WTC11 (cell line): ENCODE measurements at regions not wholly inside any gene's neighbourhood (a gene's known extent, or its start where the extent isn't known, plus 50 kb on each side); places are given as distances from the start of the nearest gene placed in this dataset.

Source experiments
- ATAC-seq: fragments of 200-7000 bp; cut with Tn5 transposase; 2 replicates; pipeline ENCODE4 v1.10.0; 2021; ENCODE audit warnings: mild to moderate bottlenecking, moderate library complexity
- CTCF ChIA-PET: fragments of 300-600 bp; sonication (Branson Sonifier 250); formaldehyde crosslinking; loops from one replicate; lab custom pipeline; 2021; ENCODE audit warnings: antibody characterized with exemption; lab: Charles Lee
- POLR2A ChIA-PET: fragments of 350-600 bp; sonication (Branson Sonifier 250); formaldehyde crosslinking; loops from one replicate; lab custom pipeline; 2021; ENCODE audit warnings: antibody characterized with exemption; lab: Charles Lee
- DNase-seq: peaks from one replicate; pipeline ENCODE4 v3.0.0; 2021; ENCODE audit warnings: low spot score
- H3K27ac Mint-ChIP-seq: 2 replicates; pipeline ENCODE4 v1.8.0; 2021; ENCODE audit warnings: mixed read lengths
- H3K27me3 Mint-ChIP-seq: 2 replicates; pipeline ENCODE4 v1.8.0; 2021; ENCODE audit warnings: low read depth, mild to moderate bottlenecking, moderate library complexity, mixed read lengths
- H3K36me3 Mint-ChIP-seq: 2 replicates; pipeline ENCODE4 v1.8.0; 2021; ENCODE audit warnings: mixed read lengths
- H3K4me1 Mint-ChIP-seq: 2 replicates; pipeline ENCODE4 v1.8.0; 2022; ENCODE audit warnings: mixed read lengths
- H3K4me3 Mint-ChIP-seq: 2 replicates; pipeline ENCODE4 v1.8.0; 2021; ENCODE audit warnings: mild to moderate bottlenecking, moderate library complexity, mixed read lengths
- H3K9me3 Mint-ChIP-seq: 2 replicates; pipeline ENCODE4 v1.8.0; 2021; ENCODE audit warnings: mixed read lengths
- AR ChIP-seq: fragments of 250-450 bp; sonication (Bioruptor Pico); IDR thresholded peaks from 2 replicates; pipeline ENCODE4 v1.9.0; 2021; ENCODE audit warnings: mild to moderate bottlenecking
- ARID4B ChIP-seq: sonication (generic); formaldehyde crosslinking; IDR thresholded peaks from 2 replicates; pipeline ENCODE4 v1.8.0; 2023; ENCODE audit warnings: missing genetic modification reagents, mild to moderate bottlenecking, borderline replicate concordance
- ATF1 ChIP-seq: sonication (generic); formaldehyde crosslinking; IDR thresholded peaks from 2 replicates; pipeline ENCODE4 v1.8.1; 2023; ENCODE audit warnings: mild to moderate bottlenecking, moderate library complexity, missing genetic modification reagents
- ATF2 ChIP-seq: sonication (generic); formaldehyde crosslinking; IDR thresholded peaks from 2 replicates; pipeline ENCODE4 v1.8.1; 2022; ENCODE audit warnings: low read depth, missing genetic modification reagents, borderline replicate concordance
- ESRRA ChIP-seq: sonication (generic); formaldehyde crosslinking; IDR thresholded peaks from 2 replicates; pipeline ENCODE4 v1.8.1; 2022; ENCODE audit warnings: mild to moderate bottlenecking, missing genetic modification reagents, borderline replicate concordance
- JUN ChIP-seq: sonication (generic); formaldehyde crosslinking; IDR thresholded peaks from 2 replicates; pipeline ENCODE4 v1.8.0; 2023; ENCODE audit warnings: mild to moderate bottlenecking, missing genetic modification reagents
- NFATC4 ChIP-seq: fragments of 250-450 bp; sonication (Bioruptor Pico); IDR thresholded peaks from 2 replicates; pipeline ENCODE4 v1.9.0; 2021; ENCODE audit warnings: mild to moderate bottlenecking
- NR2C2 ChIP-seq: sonication (generic); formaldehyde crosslinking; IDR thresholded peaks from 2 replicates; pipeline ENCODE4 v1.8.0; 2022; ENCODE audit warnings: mild to moderate bottlenecking, missing genetic modification reagents
- PREB ChIP-seq: sonication (generic); formaldehyde crosslinking; IDR thresholded peaks from 2 replicates; pipeline ENCODE4 v1.8.1; 2022; ENCODE audit warnings: mild to moderate bottlenecking, missing genetic modification reagents, moderate library complexity, borderline replicate concordance
- RORB ChIP-seq: fragments of 250-450 bp; sonication (Bioruptor Pico); IDR thresholded peaks from 2 replicates; pipeline ENCODE4 v1.9.0; 2021; ENCODE audit warnings: mild to moderate bottlenecking
- SMAD3 ChIP-seq: sonication (generic); formaldehyde crosslinking; IDR thresholded peaks from 2 replicates; pipeline ENCODE4 v1.8.0; 2022; ENCODE audit warnings: missing genetic modification reagents, mild to moderate bottlenecking, borderline replicate concordance
- SP1 ChIP-seq: sonication (generic); formaldehyde crosslinking; conservative IDR thresholded peaks from 2 replicates; pipeline ENCODE4 v1.8.1; 2022; ENCODE audit warnings: missing genetic modification reagents
- TEAD1 ChIP-seq: sonication (generic); formaldehyde crosslinking; IDR thresholded peaks from 2 replicates; pipeline ENCODE4 v1.8.0; 2022; ENCODE audit warnings: mild to moderate bottlenecking, missing genetic modification reagents
- ZNF219 ChIP-seq: sonication (generic); formaldehyde crosslinking; IDR thresholded peaks from 2 replicates; pipeline ENCODE4 v1.8.0; 2023; ENCODE audit warnings: missing genetic modification reagents, mild to moderate bottlenecking, borderline replicate concordance
- ZNF232 ChIP-seq: sonication (generic); formaldehyde crosslinking; IDR thresholded peaks from 2 replicates; pipeline ENCODE4 v1.8.0; 2022; ENCODE audit warnings: mild to moderate bottlenecking, missing genetic modification reagents
- ZNF317 ChIP-seq: sonication (generic); formaldehyde crosslinking; IDR thresholded peaks from 2 replicates; pipeline ENCODE4 v1.8.1; 2023; ENCODE audit warnings: low read depth, mild to moderate bottlenecking, moderate library complexity, missing genetic modification reagents, borderline replicate concordance
- ZNF423 ChIP-seq: fragments of 250-450 bp; sonication (Bioruptor Pico); IDR thresholded peaks from 2 replicates; pipeline ENCODE4 v2.1.2; 2022; ENCODE audit warnings: mild to moderate bottlenecking, moderate library complexity
- ZNF512 ChIP-seq: sonication (generic); formaldehyde crosslinking; IDR thresholded peaks from 2 replicates; pipeline ENCODE4 v1.8.1; 2022; ENCODE audit warnings: missing genetic modification reagents, borderline replicate concordance
- ZSCAN18 ChIP-seq: fragments of 250-450 bp; sonication (Bioruptor Pico); IDR thresholded peaks from 2 replicates; pipeline ENCODE4 v2.1.2; 2022; ENCODE audit warnings: mild to moderate bottlenecking, moderate library complexity

GRCh38 chr18:60984510-60984909 is 348.7 kb upstream of the CDH20 start:
- peaks cover 20% of the 10 kb centered on the region for H3K27me3 Mint-ChIP-seq
- no peak for TF ChIP-seq RORB (CRISPR knock-in tag)
- TF ChIP-seq ZNF219 (CRISPR knock-in tag): no peak
- no peak for TF ChIP-seq NR2C2 (CRISPR knock-in tag)
- no peak for TF ChIP-seq ZNF512 (CRISPR knock-in tag)
- TF ChIP-seq ZNF423 (CRISPR knock-in tag): no peak
- TF ChIP-seq SMAD3 (CRISPR knock-in tag): no peak
- TF ChIP-seq ARID4B (CRISPR knock-in tag): no peak
- TF ChIP-seq ATF2 (CRISPR knock-in tag): no peak
- TF ChIP-seq TEAD1 (CRISPR knock-in tag): no peak
- no peak for TF ChIP-seq PREB (CRISPR knock-in tag)
- no peak for TF ChIP-seq ATF1 (CRISPR knock-in tag)
- TF ChIP-seq ZNF317: no peak
- TF ChIP-seq JUN (CRISPR knock-in tag): no peak
- TF ChIP-seq ZSCAN18 (CRISPR knock-in tag): no peak
- no peak for TF ChIP-seq ESRRA (CRISPR knock-in tag)
- TF ChIP-seq ZNF232 (CRISPR knock-in tag): no peak
- TF ChIP-seq NFATC4 (CRISPR knock-in tag): no peak
- TF ChIP-seq AR (CRISPR knock-in tag): no peak
- TF ChIP-seq SP1: no peak
- peaks cover 11% of the 10 kb centered on the region for H3K36me3 Mint-ChIP-seq
- H3K9me3 Mint-ChIP-seq: peaks cover 17% of the 10 kb centered on the region
- peaks cover 20% of the 10 kb centered on the region for H3K4me1 Mint-ChIP-seq
- POLR2A ChIA-PET: no interaction called here
- CTCF ChIA-PET: no interaction called here
- H3K27ac Mint-ChIP-seq: no peak overlapping the region
- H3K4me3 Mint-ChIP-seq: no peak overlapping the region
- DNase-seq (no peak), ATAC-seq (no peak)
